ENCODE measurements at regions not wholly inside any gene's neighbourhood (a gene's known extent, or its start where the extent isn't known, plus 50 kb on each side); places are given as distances from the start of the nearest gene placed in this dataset.

DNA sequence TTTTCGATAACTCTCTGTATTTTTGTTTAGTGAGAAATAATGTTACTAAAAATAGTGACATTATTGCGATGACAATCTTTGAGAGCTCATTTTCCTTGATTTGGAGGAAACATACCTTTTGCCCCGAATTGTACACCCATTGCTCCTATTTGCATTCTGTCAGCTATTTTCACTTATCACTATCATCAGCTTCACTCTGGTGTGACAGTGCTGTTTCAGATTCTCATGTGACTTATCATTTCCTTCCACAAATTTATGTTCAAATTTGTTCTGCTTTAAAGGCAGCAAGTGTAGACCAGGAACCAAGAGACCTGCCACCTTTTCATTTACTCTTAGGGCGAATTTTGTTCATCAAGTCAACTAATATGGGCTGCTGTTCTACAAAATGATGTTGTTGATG is 179.4 kb downstream of the RBM46 start:
- H3K36me3 ChIP-seq (ENCODE audit: control insufficient read depth in 1 of 2, insufficient read depth in 2 of 2, low read length in 2 of 2): no peaks in the 10 kb centered on the region
- no TSS peak for BruUV-seq (replicated peaks)
- intact Hi-C loops (cut with micrococcal nuclease): no loop called here
- H3K27me3 ChIP-seq (ENCODE audit: insufficient read depth, low read length): no peaks in the 10 kb centered on the region
- H4K20me1 ChIP-seq (ENCODE audit: insufficient read depth): no peaks in the 10 kb centered on the region
- no peak overlapping the region for H3K4me2 ChIP-seq (ENCODE audit: low read length)
- H3K79me2 ChIP-seq (ENCODE audit: insufficient read depth, low read length): no peaks in the 10 kb centered on the region
- DNase-seq (ENCODE audit: low read depth, low spot score) (no peak), ATAC-seq (no peak)
- RAD21 ChIA-PET (ENCODE audit: low non-redundant PET in 1 of 2, low total read pairs in 2 of 2, uncharacterized antibody in 2 of 2, unreplicated experiment in 2 of 2): no interaction called here
- no peak overlapping the region for H2AFZ ChIP-seq (ENCODE audit: low read depth, low read length, poor library complexity, severe bottlenecking)
- no peaks in the 10 kb centered on the region for H3K9me2 ChIP-seq (ENCODE audit: insufficient read depth)
- TF ChIP-seq, protein P1, sequence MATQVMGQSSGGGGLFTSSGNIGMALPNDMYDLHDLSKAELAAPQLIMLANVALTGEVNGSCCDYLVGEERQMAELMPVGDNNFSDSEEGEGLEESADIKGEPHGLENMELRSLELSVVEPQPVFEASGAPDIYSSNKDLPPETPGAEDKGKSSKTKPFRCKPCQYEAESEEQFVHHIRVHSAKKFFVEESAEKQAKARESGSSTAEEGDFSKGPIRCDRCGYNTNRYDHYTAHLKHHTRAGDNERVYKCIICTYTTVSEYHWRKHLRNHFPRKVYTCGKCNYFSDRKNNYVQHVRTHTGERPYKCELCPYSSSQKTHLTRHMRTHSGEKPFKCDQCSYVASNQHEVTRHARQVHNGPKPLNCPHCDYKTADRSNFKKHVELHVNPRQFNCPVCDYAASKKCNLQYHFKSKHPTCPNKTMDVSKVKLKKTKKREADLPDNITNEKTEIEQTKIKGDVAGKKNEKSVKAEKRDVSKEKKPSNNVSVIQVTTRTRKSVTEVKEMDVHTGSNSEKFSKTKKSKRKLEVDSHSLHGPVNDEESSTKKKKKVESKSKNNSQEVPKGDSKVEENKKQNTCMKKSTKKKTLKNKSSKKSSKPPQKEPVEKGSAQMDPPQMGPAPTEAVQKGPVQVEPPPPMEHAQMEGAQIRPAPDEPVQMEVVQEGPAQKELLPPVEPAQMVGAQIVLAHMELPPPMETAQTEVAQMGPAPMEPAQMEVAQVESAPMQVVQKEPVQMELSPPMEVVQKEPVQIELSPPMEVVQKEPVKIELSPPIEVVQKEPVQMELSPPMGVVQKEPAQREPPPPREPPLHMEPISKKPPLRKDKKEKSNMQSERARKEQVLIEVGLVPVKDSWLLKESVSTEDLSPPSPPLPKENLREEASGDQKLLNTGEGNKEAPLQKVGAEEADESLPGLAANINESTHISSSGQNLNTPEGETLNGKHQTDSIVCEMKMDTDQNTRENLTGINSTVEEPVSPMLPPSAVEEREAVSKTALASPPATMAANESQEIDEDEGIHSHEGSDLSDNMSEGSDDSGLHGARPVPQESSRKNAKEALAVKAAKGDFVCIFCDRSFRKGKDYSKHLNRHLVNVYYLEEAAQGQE (IDR thresholded peaks at IDR 0.05; ENCODE audit: low read depth): no peak
- no peak for TF ChIP-seq SP1 (IDR thresholded peaks at IDR 0.05; ENCODE audit: low read depth)
- no peak for TF ChIP-seq CEBPB (IDR thresholded peaks at IDR 0.05; ENCODE audit: low read depth)
- TF ChIP-seq, protein P2, sequence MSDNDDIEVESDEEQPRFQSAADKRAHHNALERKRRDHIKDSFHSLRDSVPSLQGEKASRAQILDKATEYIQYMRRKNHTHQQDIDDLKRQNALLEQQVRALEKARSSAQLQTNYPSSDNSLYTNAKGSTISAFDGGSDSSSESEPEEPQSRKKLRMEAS (IDR thresholded peaks at IDR 0.05): no peak
- no peak for TF ChIP-seq YY1 (IDR thresholded peaks at IDR 0.05; ENCODE audit: extremely low read depth, insufficient replicate concordance, low read depth, low read length)
- TF ChIP-seq ZFX (IDR thresholded peaks at IDR 0.05): no peak
- TF ChIP-seq RAD21 (IDR thresholded peaks at IDR 0.05; ENCODE audit: low read depth): no peak
- TF ChIP-seq EZH2 (IDR thresholded peaks at IDR 0.05): no peak
- CTCF ChIA-PET: no interaction called here
- H3K9ac ChIP-seq (ENCODE audit: low read length): no peak overlapping the region
- H3K4me1 ChIP-seq (ENCODE audit: control insufficient read depth in 1 of 2, insufficient read depth in 2 of 2, low read length in 2 of 2): no peaks in the 10 kb centered on the region
- H3K27ac ChIP-seq (ENCODE audit: low read depth, low read length): no peak overlapping the region
- H3K9me3 ChIP-seq (ENCODE audit: control insufficient read depth in 1 of 2, insufficient read depth in 1 of 2, low read depth in 1 of 2, low read length in 2 of 2): no peaks in the 10 kb centered on the region
- H3K4me3 ChIP-seq (replicated peaks in 1 of 2; ENCODE audit: low read depth in 1 of 2, low read length in 2 of 2): no peak overlapping the region
- POLR2A ChIA-PET: no interaction called here

Measured in HCT116 (cell line).